Epithelial cell of esophagus (primary cell): ENCODE measurements at regions not wholly inside any gene's neighbourhood (a gene's known extent, or its start where the extent isn't known, plus 50 kb on each side); places are given as distances from the start of the nearest gene placed in this dataset.
"Not testable (repeated sequence)": the region's sequence is repeated elsewhere in the genome, so short reads cannot be mapped to it uniquely, and the experiment has no call there.

ENCODE experiments used
- DNase-seq: peaks from one replicate; pipeline ENCODE4 v3.0.0; 2010; ENCODE audit warnings: low read depth
- H3K4me3 ChIP-seq: 2 replicates; pipeline ENCODE4 v1.5.1; 2011; ENCODE audit warnings: mild to moderate bottlenecking, low read length, control low read depth
- TF ChIP-seq, protein P1 (sequence below): IDR thresholded peaks from 2 replicates; pipeline ENCODE4 v1.5.1; 2011; ENCODE audit warnings: low read depth, mild to moderate bottlenecking, low read length, control low read depth, inconsistent platforms; ENCODE audit not compliant: insufficient read depth; ENCODE audit errors: missing control alignments

- no peak for DNase-seq
- no peak overlapping the region for H3K4me3 ChIP-seq
- TF ChIP-seq, protein P1, sequence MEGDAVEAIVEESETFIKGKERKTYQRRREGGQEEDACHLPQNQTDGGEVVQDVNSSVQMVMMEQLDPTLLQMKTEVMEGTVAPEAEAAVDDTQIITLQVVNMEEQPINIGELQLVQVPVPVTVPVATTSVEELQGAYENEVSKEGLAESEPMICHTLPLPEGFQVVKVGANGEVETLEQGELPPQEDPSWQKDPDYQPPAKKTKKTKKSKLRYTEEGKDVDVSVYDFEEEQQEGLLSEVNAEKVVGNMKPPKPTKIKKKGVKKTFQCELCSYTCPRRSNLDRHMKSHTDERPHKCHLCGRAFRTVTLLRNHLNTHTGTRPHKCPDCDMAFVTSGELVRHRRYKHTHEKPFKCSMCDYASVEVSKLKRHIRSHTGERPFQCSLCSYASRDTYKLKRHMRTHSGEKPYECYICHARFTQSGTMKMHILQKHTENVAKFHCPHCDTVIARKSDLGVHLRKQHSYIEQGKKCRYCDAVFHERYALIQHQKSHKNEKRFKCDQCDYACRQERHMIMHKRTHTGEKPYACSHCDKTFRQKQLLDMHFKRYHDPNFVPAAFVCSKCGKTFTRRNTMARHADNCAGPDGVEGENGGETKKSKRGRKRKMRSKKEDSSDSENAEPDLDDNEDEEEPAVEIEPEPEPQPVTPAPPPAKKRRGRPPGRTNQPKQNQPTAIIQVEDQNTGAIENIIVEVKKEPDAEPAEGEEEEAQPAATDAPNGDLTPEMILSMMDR = no peak
Measured at GRCh38 chr1:148352470-148353053, 130.5 kb downstream of the PPIAL4G start.

DNA sequence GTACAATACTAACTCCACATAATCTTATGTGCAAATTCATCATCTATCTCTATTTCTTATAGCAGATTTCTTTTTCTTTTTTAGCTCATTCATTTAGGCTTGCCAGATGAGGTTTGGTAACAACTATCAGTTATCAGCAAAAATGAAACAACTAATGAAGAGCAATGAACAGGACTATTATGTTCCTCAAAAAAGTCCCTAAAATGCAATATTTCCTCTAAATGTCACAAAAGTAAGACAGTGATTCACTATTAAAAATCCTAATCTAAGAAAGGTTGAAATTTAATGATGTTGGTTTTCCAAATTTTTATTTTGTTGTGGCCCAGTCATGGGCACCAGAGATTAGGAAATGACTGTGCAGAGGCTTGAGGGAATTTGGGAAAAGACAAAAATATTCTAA is 135.3 kb downstream of the PPIAL4G start:
- DNase-seq = no peak
- no peak overlapping the region for H3K4me3 ChIP-seq
- TF ChIP-seq, protein P1 = no peak

DNA sequence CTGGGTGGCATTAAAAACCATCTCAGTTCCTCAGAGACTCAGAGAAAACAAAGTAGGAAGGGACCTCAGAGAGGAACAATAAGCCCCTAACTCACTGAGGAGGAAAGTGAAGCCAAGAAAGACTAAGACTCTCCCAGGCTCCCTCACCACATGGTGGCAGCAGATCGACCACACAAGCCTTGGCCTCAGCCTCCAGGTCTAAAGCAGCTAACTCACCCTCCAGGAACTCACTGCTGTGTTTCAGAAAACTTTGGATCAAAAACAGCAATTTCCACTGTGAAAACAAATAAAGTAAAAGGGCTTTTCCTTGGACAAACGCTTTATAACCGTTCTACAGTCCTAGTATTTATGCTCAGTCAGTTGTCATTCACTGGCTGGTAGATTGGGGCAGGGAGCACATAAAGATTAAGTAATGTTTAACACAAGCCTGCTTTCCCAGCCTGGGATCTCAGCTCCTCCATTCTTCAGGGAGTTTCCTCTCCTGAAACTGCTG is 137.4 kb downstream of the PPIAL4G start:
- DNase-seq = peak; percentile 55
- TF ChIP-seq, protein P1 = peak; percentile 67
- not testable (repeated sequence) for H3K4me3 ChIP-seq

DNA sequence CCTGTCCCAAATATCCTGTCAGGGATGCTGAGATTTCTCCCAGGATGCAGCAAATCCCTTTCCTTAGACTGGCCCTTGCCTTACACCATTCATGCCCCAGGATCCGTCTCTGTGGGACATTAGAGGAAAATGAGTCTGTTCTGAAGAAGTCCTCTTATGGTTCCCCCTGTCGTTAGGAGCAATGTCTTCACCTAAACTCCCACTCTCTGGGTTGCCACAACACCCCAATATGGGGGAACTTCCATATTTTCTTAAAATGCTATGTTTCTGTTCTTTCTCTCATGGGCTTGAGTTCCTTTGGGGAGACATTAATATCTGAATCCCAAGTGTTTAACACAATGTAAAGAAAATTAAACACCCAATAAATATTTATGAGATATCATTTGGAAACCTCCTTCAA is 138.5 kb downstream of the PPIAL4G start:
- DNase-seq, H3K4me3 ChIP-seq: not testable (repeated sequence)

- DNase-seq = peak; percentile 48
Measured at GRCh38 chr1:148341729-148342128, 141.4 kb downstream of the PPIAL4G start.

DNA sequence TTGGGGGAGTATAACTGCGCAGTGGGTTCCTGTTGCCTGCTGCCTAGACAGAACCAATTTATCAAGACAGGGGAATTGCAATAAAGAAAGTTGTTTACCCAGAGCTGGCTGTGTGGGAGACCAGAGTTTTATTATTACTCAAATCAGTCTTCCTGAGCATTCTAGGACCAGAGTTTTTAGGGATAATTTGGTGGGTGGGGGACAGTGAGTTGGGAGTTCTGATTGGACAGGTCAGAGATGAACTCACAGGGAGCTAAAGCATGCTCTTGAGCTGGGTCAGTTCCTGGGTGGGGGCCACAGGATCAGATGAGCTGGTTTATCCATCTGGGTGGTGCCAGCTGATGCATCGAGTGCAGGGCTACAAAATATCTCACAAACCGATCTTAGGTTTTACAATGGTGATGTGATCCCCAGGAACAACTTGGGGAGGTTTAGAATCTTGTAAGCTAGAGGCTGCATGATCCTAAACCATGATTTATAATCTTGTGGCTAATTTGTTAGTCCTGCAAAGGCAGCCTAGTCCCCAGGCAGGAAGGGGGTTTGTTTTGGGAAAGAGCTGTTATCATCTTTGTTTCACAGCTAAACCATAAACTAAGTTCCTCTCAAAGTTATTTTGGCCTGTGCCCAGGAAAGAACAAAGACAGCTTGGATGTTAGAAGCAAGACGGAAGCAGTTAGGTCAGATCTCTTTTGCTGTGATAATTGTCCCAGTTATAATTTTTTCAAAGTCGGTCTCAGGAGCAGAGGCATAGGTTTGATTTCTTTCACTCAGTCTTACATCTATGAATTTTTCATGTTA is 146.8 kb downstream of the PPIAL4G start:
- not testable (repeated sequence) for H3K4me3 ChIP-seq
- DNase-seq = peak; percentile 43

More at GRCh38 chr1:148341729-148342128, 141.4 kb downstream of the PPIAL4G start:
- H3K4me3 ChIP-seq = not testable (repeated sequence)

DNA sequence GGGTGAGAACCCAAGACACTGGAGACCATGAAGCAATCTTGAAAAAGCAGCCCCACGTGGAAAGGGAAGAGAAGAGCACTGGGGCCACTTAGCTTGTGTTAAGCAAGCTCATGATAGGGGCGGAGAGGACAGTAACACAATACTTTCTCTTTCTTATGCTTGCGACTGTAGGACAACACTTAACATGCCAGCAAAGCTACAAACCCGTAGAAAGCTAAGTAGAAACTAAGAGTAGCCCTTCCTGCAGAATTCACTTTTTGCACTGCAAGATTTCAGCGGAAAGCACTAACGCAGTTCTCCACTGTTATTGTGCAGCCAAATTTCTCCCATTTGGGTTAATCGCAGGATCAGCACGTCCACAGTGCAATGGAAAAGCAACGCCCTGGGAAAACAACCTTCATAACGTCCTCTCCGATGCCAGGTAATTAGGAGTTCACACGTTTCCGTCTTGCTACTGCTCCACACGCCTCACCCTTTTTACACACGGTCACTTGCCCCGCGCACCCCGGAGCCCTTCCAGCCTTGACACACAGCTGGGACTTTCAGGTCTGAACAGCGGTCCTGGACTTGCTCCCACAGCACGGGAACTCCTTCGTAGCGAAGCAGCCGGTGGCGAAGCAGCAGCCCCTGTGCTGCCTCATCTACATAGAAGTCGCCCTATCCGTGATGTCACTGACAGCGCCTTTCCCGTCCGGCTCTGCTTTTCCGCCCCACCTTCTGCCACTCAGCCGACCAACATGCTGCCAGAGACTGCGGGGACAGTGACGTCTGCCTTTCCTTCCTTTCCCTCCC is 148.6 kb downstream of the PPIAL4G start:
- H3K4me3 ChIP-seq = peak overlapping the region; percentile 68
- peak; percentile 94 for DNase-seq
- TF ChIP-seq, protein P1 = peak; percentile 7

GRCh38 chr1:148333875-148334338 is 149.2 kb downstream of the PPIAL4G start:
- no peak for DNase-seq
- peak overlapping the region; percentile 68 for H3K4me3 ChIP-seq
- TF ChIP-seq, protein P1 = no peak
